ENCODE measurements at regions not wholly inside any gene's neighbourhood (a gene's known extent, or its start where the extent isn't known, plus 50 kb on each side); places are given as distances from the start of the nearest gene placed in this dataset.

- no peak for FAIRE-seq
- intact Hi-C loops (cut with DNase I) = no loop called here
- H3K4me1 ChIP-seq (ENCODE audit: control insufficient read depth in 2 of 3, insufficient read depth in 2 of 3, low read depth in 1 of 3, low read length in 3 of 3) = no peaks in the 10 kb centered on the region
- TF ChIP-seq, protein P1, sequence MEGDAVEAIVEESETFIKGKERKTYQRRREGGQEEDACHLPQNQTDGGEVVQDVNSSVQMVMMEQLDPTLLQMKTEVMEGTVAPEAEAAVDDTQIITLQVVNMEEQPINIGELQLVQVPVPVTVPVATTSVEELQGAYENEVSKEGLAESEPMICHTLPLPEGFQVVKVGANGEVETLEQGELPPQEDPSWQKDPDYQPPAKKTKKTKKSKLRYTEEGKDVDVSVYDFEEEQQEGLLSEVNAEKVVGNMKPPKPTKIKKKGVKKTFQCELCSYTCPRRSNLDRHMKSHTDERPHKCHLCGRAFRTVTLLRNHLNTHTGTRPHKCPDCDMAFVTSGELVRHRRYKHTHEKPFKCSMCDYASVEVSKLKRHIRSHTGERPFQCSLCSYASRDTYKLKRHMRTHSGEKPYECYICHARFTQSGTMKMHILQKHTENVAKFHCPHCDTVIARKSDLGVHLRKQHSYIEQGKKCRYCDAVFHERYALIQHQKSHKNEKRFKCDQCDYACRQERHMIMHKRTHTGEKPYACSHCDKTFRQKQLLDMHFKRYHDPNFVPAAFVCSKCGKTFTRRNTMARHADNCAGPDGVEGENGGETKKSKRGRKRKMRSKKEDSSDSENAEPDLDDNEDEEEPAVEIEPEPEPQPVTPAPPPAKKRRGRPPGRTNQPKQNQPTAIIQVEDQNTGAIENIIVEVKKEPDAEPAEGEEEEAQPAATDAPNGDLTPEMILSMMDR (IDR thresholded peaks at IDR 0.05; ENCODE audit: borderline replicate concordance, extremely low read depth, insufficient read depth) = no peak
- H3K4me3 ChIP-seq (ENCODE audit: low read length in 3 of 3) = no peak overlapping the region
- DNase-seq = no peak
- no peaks in the 10 kb centered on the region for H3K36me3 ChIP-seq (ENCODE audit: control insufficient read depth in 2 of 3, insufficient read depth in 3 of 3, low read length in 3 of 3)
- H3K27ac ChIP-seq (ENCODE audit: low read depth in 2 of 2, low read length in 2 of 2) = no peak overlapping the region
- H3K9ac ChIP-seq (ENCODE audit: low read length in 3 of 3) = no peak overlapping the region
- no peaks in the 10 kb centered on the region for H3K27me3 ChIP-seq (ENCODE audit: control insufficient read depth, insufficient read depth, low read length)
- H3K9me3 ChIP-seq (ENCODE audit: control insufficient read depth in 2 of 3, insufficient read depth in 1 of 3, low read length in 3 of 3) = no peaks in the 10 kb centered on the region
Measured at GRCh38 chr9:88664773-88665172, 129.8 kb downstream of the NXNL2 start.

- DNase-seq = no peak
- Histone ChIP-seq H3K9me3 (ENCODE audit: control insufficient read depth in 2 of 3, insufficient read depth in 1 of 3, low read length in 3 of 3) (no peaks in the 10 kb centered on the region), H3K4me1 (ENCODE audit: control insufficient read depth in 2 of 3, insufficient read depth in 2 of 3, low read depth in 1 of 3, low read length in 3 of 3) (no peaks in the 10 kb centered on the region), H3K4me3 (ENCODE audit: low read length in 3 of 3) (no peak overlapping the region), H3K27me3 (ENCODE audit: control insufficient read depth, insufficient read depth, low read length) (no peaks in the 10 kb centered on the region), H3K9ac (ENCODE audit: low read length in 3 of 3) (no peak overlapping the region), H3K27ac (ENCODE audit: low read depth in 2 of 2, low read length in 2 of 2) (no peak overlapping the region), H3K36me3 (ENCODE audit: control insufficient read depth in 2 of 3, insufficient read depth in 3 of 3, low read length in 3 of 3) (no peaks in the 10 kb centered on the region)
- no peak for FAIRE-seq
- TF ChIP-seq, protein P1 (IDR thresholded peaks at IDR 0.05; ENCODE audit: borderline replicate concordance, extremely low read depth, insufficient read depth) = no peak
- intact Hi-C loops (cut with DNase I) = no loop called here
Measured at GRCh38 chr9:88672874-88673689, 138.1 kb downstream of the NXNL2 start.

DNA sequence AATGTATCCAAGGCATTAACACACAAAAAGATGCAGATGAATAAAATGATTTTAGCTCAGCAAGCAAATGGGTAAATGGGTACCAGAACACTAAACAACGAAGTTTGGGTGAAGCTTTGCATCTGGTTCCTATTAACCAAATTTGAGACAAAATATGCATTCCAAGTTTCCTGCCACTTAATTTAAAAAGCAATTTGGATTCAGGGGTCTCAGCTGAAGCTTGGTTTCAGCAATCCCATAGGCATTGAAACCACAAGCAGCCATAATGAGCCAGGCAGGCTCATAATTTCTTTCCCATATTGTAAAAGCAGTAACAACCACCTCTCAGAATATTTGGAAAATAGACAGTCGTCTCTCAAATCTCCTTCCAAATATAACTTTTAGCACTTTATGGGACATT lies 138.9 kb downstream of the NXNL2 start:
- TF ChIP-seq, protein P1 (IDR thresholded peaks at IDR 0.05; ENCODE audit: borderline replicate concordance, extremely low read depth, insufficient read depth) = no peak
- H3K36me3 ChIP-seq (ENCODE audit: control insufficient read depth in 2 of 3, insufficient read depth in 3 of 3, low read length in 3 of 3) = no peaks in the 10 kb centered on the region
- no peak overlapping the region for H3K27ac ChIP-seq (ENCODE audit: low read depth in 2 of 2, low read length in 2 of 2)
- H3K9ac ChIP-seq (ENCODE audit: low read length in 3 of 3) = no peak overlapping the region
- intact Hi-C loops (cut with DNase I) = no loop called here
- FAIRE-seq = no peak
- no peaks in the 10 kb centered on the region for H3K4me1 ChIP-seq (ENCODE audit: control insufficient read depth in 2 of 3, insufficient read depth in 2 of 3, low read depth in 1 of 3, low read length in 3 of 3)
- no peaks in the 10 kb centered on the region for H3K27me3 ChIP-seq (ENCODE audit: control insufficient read depth, insufficient read depth, low read length)
- no peak for DNase-seq
- H3K4me3 ChIP-seq (ENCODE audit: low read length in 3 of 3) = no peak overlapping the region
- no peaks in the 10 kb centered on the region for H3K9me3 ChIP-seq (ENCODE audit: control insufficient read depth in 2 of 3, insufficient read depth in 1 of 3, low read length in 3 of 3)
